ENCODE measurements at regions not wholly inside any gene's neighbourhood (a gene's known extent, or its start where the extent isn't known, plus 50 kb on each side); places are given as distances from the start of the nearest gene placed in this dataset.

GRCh38 chr9:26535151-26535550 is 357.5 kb downstream of the CAAP1 start:
- no peak for TF ChIP-seq POLR2A (IDR thresholded peaks at IDR 0.05)
- TF ChIP-seq, protein P1, sequence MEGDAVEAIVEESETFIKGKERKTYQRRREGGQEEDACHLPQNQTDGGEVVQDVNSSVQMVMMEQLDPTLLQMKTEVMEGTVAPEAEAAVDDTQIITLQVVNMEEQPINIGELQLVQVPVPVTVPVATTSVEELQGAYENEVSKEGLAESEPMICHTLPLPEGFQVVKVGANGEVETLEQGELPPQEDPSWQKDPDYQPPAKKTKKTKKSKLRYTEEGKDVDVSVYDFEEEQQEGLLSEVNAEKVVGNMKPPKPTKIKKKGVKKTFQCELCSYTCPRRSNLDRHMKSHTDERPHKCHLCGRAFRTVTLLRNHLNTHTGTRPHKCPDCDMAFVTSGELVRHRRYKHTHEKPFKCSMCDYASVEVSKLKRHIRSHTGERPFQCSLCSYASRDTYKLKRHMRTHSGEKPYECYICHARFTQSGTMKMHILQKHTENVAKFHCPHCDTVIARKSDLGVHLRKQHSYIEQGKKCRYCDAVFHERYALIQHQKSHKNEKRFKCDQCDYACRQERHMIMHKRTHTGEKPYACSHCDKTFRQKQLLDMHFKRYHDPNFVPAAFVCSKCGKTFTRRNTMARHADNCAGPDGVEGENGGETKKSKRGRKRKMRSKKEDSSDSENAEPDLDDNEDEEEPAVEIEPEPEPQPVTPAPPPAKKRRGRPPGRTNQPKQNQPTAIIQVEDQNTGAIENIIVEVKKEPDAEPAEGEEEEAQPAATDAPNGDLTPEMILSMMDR (IDR thresholded peaks at IDR 0.05), result no peak
- TF ChIP-seq POLR2AphosphoS5 (IDR thresholded peaks at IDR 0.05), result no peak

Data from breast epithelium (tissue), 3 donors.